NCI-H2171 treated with DMSO at 0.1 percent for 48 hours (cell line): ENCODE measurements at regions not wholly inside any gene's neighbourhood (a gene's known extent, or its start where the extent isn't known, plus 50 kb on each side); places are given as distances from the start of the nearest gene placed in this dataset.
"Not testable (repeated sequence)": the region's sequence is repeated elsewhere in the genome, so short reads cannot be mapped to it uniquely, and the experiment has no call there.

Experiments
- DNase-seq: peaks from one replicate; lab custom pipeline; 2025; lab: John Stamatoyannopoulos, UW

DNA sequence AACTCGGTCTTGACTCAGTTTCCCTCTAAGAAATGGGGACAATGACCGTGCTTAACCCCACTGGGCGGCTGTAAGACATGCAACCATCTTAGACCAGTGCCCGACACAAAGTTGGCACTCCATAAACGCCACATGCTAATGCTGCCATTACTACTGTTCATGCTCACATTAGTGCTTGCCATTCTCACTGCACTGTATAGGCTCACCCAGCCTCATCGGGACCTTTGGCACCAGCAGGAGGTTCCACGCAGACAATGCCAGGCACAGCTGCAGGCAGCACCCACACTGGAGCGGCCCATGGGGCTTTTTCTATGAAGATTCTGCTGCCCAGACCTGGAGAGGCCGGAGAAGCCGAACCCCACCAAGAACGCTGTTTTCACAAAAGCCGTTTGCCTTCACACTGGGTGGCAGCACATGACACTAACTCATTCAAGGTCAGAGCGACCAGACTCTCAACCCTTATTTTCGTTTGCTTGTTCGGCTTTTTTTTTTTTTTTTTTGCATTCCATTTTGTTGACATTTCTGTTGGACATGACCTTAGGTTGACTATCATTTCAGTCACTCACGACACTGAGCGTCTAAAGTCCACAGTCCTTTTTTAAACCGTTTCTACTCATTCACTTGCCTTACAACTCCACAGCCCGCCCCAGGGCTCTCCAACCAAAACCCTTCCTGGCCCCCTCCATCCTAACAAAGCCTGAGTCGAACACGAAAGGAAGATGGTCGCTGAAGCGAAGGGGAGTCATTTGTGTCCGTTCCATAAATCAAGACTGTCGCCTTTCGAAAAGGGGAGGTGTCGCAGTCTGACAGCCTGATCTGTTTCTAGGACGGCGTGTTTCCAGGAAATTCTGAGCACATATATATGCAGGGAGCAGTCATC lies 124.4 kb upstream of the RNF32 start:
- DNase-seq: no peak

GRCh38 chr7:156514851-156515250 lies 125.7 kb upstream of the RNF32 start:
- no peak for DNase-seq

- no peak for DNase-seq
Observed at GRCh38 chr7:156511426-156511825, 129.1 kb upstream of the RNF32 start.

DNA sequence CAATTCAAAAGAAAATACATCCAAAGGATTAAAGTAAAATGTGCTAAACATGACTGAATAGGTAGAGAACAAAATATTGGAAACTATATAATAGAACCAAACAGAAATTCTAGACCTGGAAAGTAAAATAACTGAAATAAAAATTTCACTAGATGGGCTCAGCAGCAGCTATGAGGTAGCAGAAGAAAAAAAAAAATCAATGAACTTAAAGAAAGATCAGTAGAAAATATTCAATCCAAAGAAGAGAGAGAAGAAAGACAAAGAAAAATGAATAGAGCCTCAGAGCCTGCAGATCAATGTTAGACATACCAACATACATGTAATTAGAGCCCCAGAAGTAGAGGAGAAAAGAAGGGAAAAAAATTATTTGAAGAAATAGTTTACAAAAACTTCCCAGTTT lies 129.6 kb upstream of the RNF32 start:
- no peak for DNase-seq

- DNase-seq: no peak
Observed at GRCh38 chr7:156509216-156509615, 131.4 kb upstream of the RNF32 start.

DNA sequence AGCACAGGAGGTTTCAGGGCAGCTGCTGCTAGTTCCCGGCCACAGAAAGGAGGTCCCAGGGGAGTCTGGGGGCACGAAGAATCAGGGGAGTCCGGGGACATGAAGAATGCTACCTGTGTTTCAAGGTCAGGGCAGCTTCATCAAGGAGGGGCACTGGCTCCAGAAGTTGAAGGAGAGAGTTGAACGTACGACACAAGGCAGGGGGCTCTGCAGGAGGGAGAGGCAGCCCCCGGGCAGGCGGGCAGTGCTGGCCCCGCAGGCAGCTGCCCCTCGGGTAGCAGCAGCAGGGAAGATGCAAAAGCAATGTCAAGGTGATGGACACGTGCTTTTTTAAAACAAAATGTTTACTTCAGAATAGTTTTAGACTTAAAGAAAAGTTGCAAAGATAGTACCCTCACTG lies 134.7 kb upstream of the RNF32 start:
- no peak for DNase-seq

- no peak for DNase-seq
Observed at GRCh38 chr7:156504687-156505545, 135.7 kb upstream of the RNF32 start.

DNA sequence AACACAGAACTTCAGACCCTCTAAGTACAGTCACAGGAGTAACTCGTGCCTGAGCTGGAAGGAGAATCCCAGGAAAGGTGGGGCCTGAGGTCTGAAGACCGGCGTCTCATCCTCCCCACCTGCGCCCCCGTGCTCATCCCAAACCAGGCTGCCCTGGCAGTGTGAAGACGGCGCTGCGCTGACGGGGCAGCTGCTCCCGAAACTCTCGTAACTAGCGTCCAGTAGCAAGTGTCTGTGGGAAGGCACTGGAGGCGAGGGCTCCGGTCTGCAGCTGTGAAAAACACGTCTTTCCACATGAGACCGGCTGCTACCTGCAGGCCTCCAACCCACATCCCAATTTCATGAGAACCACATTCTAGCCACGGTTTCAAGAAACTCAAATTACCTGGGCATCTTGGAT lies 136.6 kb upstream of the RNF32 start:
- DNase-seq: no peak

DNA sequence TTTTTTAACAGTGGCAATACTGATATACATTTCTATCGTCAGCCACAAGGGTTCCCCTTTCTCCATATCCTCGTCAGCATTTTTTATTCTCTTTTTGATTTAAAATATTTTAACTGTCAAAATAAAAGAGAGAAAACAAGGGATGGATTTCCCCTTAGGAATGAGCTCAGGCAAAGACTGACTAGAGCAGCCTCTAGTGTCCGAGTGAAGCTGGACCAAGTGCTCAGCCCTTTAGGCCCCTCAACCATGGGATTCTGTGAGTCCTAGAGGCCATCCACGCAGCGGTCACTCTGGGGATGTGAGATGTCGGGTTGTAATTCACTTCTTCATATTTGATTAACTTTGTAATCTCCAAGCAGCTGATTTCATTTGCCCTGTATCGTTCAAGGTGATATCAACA lies 137.4 kb upstream of the RNF32 start:
- no peak for DNase-seq

DNA sequence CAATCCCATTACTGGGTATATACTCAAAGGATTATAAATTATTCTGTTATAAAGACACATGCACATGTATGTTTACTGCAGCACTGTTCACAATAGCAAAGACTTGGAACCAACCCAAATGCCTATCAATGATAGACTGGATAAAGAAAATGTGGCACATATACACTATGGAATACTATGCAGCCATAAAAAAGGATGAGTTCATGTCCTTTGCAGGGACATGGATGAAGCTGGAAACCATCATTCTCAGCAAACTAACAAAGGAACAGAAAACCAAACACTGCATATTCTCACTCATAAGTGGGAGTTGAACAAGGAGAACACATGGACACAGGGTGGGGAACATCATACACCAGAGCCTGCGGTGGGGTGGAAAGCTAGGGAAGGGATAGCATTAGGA lies 138.8 kb upstream of the RNF32 start:
- DNase-seq: not testable (repeated sequence)

GRCh38 chr7:156499247-156499881 lies 141.2 kb upstream of the RNF32 start:
- DNase-seq: no peak

- peak; percentile 35 for DNase-seq
Observed at GRCh38 chr7:156497776-156498509, 142.6 kb upstream of the RNF32 start.

DNA sequence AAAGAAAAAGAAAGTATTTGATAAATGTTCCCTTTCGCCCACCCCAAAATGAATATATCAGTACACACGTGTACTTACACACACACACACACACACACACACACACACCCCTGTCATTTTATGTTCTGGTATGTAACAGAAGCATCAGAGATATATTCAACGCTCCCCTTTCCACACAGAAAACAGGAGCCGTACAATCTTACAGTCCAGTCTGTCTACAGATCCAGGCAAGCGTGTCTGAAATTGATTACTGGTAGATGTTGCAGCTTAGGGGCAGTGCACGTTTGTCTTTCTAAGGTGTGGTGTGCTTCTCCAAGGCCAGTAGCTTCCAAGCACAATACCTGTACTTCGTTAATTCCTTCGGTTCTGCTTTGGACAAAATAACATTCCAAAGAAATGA lies 143.7 kb upstream of the RNF32 start:
- no peak for DNase-seq

DNA sequence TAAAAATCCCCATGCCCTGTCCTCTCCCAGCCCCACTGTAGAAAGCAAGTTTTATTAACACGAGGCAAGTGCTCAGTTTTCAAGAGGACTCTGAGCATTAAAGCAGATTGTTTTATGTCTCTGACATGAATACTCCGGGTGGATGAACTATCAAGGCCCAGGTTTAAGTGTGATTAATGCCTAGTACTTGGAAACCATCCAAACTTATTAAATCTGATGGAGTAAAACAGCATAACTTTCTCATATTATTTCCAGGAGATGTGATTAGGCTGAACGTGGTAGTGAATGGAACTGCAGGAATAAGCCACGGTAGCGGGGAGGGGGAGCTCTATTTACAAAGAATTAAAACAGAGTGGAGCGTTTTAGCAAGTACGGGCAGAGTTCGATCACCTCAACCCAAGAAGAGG lies 144.2 kb upstream of the RNF32 start:
- peak; percentile 36 for DNase-seq

DNA sequence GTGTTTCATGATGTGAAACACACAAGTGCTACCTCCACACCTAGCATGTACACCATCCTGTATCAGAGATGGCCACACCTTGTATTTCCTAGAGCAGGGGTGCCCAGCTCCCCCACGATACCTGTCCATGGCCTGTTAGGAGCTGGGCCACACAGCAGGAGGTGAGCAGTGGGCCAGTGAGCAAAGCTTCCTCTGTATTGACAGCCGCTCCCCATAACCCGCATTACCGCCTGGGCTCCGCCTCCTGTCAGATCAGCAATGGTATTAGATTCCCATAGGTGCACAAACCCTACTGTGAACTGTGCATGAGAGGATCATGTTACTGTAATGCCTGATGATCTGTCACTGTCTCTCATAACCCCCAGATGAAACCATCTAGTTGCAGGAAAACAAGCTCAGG lies 145.6 kb upstream of the RNF32 start:
- DNase-seq: peak; percentile 24

GRCh38 chr7:156493942-156494341 lies 146.6 kb upstream of the RNF32 start:
- DNase-seq: no peak

GRCh38 chr7:156492170-156492569 lies 148.4 kb upstream of the RNF32 start:
- DNase-seq: no peak

DNA sequence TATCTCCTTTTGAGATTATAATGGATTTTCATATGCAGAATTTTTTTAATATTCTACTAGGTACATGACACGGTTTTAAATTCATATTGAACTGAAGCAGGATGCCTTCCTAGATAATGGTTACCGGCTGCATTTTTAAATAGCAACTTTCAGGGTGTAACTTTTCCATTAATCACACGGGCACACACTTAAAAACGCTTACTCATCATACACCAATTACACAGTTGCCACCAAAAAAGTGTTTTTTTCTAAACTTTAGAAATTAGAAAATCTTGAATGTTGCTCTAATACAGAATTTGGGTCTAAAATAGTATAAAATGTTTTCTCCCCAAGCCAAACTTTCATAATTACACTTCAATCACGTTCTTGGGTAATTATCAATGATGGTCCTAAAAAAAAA lies 149.1 kb upstream of the RNF32 start:
- no peak for DNase-seq

- DNase-seq: no peak
Observed at GRCh38 chr7:156490021-156490800, 150.4 kb upstream of the RNF32 start.

- DNase-seq: no peak
Observed at GRCh38 chr7:156487811-156488533, 152.6 kb upstream of the RNF32 start.
